ENCODE measurements at regions not wholly inside any gene's neighbourhood (a gene's known extent, or its start where the extent isn't known, plus 50 kb on each side); places are given as distances from the start of the nearest gene placed in this dataset.

DNA sequence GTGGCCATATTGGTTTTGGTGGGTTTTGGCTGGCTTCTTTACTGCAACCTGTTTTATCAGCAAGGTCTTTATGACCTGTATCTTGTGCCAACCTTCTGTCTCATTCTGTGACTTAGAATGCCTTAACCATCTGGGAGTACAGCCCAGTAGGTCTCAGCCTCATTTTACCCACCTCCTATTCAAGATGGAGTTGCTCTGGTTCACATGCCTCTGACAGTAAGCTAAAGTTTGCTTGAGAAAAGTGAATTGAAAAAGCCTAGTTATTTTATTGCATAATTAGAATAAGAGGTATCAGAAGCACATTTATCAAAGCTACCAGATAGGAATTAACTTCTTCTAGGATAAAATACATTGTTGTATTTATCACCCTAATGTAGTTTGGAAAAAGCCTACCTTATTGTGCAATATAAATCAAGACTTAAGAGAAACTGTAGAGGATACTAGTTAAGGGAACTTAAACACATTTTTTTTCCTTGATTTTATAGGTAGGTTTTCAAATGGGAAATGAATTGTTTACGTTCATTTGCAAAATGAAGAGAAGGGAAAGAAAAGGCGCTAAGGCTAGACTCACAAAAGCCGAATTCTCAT, 202.3 kb upstream of the KCNJ16 start:
- TF ChIP-seq, protein P1, sequence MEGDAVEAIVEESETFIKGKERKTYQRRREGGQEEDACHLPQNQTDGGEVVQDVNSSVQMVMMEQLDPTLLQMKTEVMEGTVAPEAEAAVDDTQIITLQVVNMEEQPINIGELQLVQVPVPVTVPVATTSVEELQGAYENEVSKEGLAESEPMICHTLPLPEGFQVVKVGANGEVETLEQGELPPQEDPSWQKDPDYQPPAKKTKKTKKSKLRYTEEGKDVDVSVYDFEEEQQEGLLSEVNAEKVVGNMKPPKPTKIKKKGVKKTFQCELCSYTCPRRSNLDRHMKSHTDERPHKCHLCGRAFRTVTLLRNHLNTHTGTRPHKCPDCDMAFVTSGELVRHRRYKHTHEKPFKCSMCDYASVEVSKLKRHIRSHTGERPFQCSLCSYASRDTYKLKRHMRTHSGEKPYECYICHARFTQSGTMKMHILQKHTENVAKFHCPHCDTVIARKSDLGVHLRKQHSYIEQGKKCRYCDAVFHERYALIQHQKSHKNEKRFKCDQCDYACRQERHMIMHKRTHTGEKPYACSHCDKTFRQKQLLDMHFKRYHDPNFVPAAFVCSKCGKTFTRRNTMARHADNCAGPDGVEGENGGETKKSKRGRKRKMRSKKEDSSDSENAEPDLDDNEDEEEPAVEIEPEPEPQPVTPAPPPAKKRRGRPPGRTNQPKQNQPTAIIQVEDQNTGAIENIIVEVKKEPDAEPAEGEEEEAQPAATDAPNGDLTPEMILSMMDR (IDR thresholded peaks at IDR 0.05) = no peak
- Histone ChIP-seq H3K27me3 (ENCODE audit: low read depth) (no peaks in the 10 kb centered on the region), H3K4me1 (no peaks in the 10 kb centered on the region), H3K9me3 (no peaks in the 10 kb centered on the region), H3K36me3 (no peaks in the 10 kb centered on the region), H3K4me3 (no peak overlapping the region), H3K27ac (no peak overlapping the region)
- intact Hi-C loops (cut with DNase I) = no loop called here
- ATAC-seq (no peak), DNase-seq (no peak)

DNA sequence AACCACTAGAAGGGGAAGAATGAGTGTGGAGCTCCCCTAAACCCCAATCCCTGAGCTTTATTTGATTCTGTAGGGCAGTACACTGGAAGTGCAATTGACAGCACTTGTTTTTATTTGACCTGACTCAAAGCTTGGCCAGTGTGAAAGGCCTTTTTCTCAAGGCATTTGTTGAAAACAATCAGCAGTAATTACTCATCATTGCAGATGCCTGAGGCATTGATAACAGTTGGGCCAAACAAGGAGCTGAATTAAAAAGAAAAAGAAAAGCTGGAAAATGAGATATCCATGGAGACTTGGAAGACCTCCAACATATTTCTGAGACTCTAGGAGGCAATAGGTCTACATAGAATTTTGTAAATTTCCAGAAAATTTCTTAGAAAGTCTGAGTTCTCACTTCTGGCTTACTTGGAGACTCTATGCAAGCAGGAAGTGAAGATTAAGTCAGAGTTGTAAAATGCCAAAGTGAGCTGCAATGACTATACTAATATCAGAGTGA, 200.8 kb upstream of the KCNJ16 start:
- H3K36me3 ChIP-seq = no peaks in the 10 kb centered on the region
- intact Hi-C loops (cut with DNase I) = no loop called here
- no peak for ATAC-seq

DNA sequence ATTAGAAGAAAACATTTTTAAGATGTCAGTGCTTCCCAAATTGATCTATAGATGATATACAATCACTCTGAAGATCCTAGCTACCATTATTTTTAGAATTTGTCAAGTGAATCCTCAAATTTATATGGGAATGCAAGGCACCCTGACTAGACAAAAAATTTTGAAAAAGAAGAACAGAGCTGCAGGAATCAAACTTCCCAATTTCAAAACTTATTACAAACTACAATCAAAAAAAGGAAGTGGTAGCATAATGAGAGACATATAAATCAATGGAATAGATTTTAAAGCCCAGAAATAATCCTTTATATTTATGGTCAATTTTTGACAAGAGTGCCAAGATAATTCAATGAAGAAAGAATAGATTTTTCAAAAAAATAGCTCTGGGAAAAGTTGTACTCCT, 198.3 kb upstream of the KCNJ16 start:
- no peaks in the 10 kb centered on the region for H3K9me3 ChIP-seq
- no peak for DNase-seq
- H3K4me3 ChIP-seq = no peak overlapping the region
- ATAC-seq = no peak
- no peaks in the 10 kb centered on the region for H3K27me3 ChIP-seq (ENCODE audit: low read depth)
- intact Hi-C loops (cut with DNase I) = no loop called here
- TF ChIP-seq, protein P1 (IDR thresholded peaks at IDR 0.05) = no peak
- no peaks in the 10 kb centered on the region for H3K36me3 ChIP-seq
- no peaks in the 10 kb centered on the region for H3K4me1 ChIP-seq
- H3K27ac ChIP-seq = no peak overlapping the region

More for the DNA sequence above, 200.8 kb upstream of the KCNJ16 start:
- no peak for DNase-seq
- TF ChIP-seq, protein P1 (IDR thresholded peaks at IDR 0.05) = no peak
- H3K27me3 ChIP-seq (ENCODE audit: low read depth) = no peaks in the 10 kb centered on the region
- no peaks in the 10 kb centered on the region for H3K4me1 ChIP-seq
- H3K9me3 ChIP-seq = no peaks in the 10 kb centered on the region
- no peak overlapping the region for H3K4me3 ChIP-seq
- H3K27ac ChIP-seq = no peak overlapping the region

DNA sequence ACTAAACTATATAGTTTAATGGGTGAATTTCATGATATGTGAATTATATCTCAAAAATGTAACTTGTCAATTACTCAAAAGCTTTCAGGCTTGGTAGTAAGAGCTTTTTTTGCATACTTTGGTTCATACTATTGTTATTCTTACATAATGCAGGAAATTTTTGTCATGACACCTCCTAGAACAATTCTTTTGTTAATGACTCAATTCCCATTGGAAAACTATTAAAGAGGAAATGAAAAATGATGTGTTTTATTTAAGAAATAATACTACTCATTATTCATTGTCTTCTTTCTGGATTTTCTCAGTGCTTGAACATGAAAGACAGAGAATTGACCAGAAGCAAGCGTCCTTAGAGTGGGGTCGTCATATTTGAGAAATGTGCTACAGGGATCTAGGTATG, 196.4 kb upstream of the KCNJ16 start:
- ATAC-seq (no peak), DNase-seq (no peak)
- H3K36me3 ChIP-seq = no peaks in the 10 kb centered on the region
- H3K27ac ChIP-seq = no peak overlapping the region
- intact Hi-C loops (cut with DNase I) = no loop called here
- no peaks in the 10 kb centered on the region for H3K9me3 ChIP-seq
- TF ChIP-seq, protein P1 (IDR thresholded peaks at IDR 0.05) = no peak
- no peaks in the 10 kb centered on the region for H3K4me1 ChIP-seq
- H3K4me3 ChIP-seq = no peak overlapping the region
- H3K27me3 ChIP-seq (ENCODE audit: low read depth) = no peaks in the 10 kb centered on the region

DNA sequence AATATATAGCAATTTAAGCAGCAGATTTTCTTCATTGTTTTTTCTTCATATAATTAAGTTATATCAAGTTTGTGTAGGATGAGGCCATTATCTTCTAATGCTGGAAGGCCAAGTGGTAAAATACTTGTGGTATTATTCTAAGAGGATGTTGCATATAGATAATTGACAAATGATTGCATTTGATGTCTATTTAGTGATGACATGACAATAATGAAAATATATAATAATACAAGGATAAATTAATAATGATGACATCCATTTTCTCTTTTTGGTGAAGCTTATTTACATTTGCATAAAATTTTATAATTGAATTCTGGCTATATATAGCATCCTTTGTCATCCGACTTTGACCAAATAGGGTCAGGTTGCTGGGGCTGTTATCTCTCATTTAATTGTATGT, 195.4 kb upstream of the KCNJ16 start:
- H3K4me3 ChIP-seq = no peak overlapping the region

More for the DNA sequence above, 195.4 kb upstream of the KCNJ16 start:
- Histone ChIP-seq H3K9me3 (no peaks in the 10 kb centered on the region), H3K27me3 (ENCODE audit: low read depth) (no peaks in the 10 kb centered on the region), H3K36me3 (no peaks in the 10 kb centered on the region), H3K4me1 (no peaks in the 10 kb centered on the region), H3K27ac (no peak overlapping the region)
- TF ChIP-seq, protein P1 (IDR thresholded peaks at IDR 0.05) = no peak
- ATAC-seq (no peak), DNase-seq (no peak)
- intact Hi-C loops (cut with DNase I) = no loop called here

Data from lower lobe of right lung (tissue), 2 donors.